Keratinocyte (primary cell): ENCODE measurements at regions not wholly inside any gene's neighbourhood (a gene's known extent, or its start where the extent isn't known, plus 50 kb on each side); places are given as distances from the start of the nearest gene placed in this dataset.

ENCODE experiments used
- EZH2 ChIP-seq: IDR thresholded peaks from one replicate; pipeline ENCODE4 v1.6.1; 2012; ENCODE audit warnings: inconsistent platforms, mild to moderate bottlenecking, low read length, moderate library complexity
- TF ChIP-seq, protein P1 (sequence below), 3 experiments: IDR thresholded peaks in 1 of 3; conservative IDR thresholded peaks in 1 of 3; optimal IDR thresholded peaks in 1 of 3; 2 replicates in 2 of 3; 3 replicates in 1 of 3; pipeline versions ENCODE3 to v1.5.1; 2011; ENCODE audit warnings: low read length in 3 of 3, mild to moderate bottlenecking in 3 of 3, moderate library complexity in 2 of 3, control low read depth in 1 of 3, inconsistent platforms in 1 of 3; ENCODE audit not compliant: insufficient read depth in 2 of 3; ENCODE audit errors: extremely low read depth in 1 of 3

DNA sequence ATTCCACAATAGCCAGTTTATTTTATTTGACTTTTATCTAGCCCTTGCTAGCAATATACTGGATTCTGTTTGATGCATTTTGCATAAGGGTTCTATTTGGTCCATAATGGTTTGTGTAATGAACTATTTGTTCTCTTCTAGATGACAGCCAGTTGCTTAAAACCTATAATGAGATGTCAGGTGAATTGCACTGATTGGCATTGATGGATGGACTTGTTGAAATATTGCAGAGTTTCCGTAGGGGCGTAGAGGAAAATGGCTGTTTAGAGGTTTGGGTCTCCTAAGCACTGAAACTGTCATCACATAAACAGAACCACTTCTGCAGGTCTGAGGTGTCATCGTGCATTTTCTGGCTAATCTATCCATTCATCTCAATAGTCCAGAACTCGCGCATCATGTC is 124.9 kb upstream of the HDAC9 start:
- TF ChIP-seq, protein P1, sequence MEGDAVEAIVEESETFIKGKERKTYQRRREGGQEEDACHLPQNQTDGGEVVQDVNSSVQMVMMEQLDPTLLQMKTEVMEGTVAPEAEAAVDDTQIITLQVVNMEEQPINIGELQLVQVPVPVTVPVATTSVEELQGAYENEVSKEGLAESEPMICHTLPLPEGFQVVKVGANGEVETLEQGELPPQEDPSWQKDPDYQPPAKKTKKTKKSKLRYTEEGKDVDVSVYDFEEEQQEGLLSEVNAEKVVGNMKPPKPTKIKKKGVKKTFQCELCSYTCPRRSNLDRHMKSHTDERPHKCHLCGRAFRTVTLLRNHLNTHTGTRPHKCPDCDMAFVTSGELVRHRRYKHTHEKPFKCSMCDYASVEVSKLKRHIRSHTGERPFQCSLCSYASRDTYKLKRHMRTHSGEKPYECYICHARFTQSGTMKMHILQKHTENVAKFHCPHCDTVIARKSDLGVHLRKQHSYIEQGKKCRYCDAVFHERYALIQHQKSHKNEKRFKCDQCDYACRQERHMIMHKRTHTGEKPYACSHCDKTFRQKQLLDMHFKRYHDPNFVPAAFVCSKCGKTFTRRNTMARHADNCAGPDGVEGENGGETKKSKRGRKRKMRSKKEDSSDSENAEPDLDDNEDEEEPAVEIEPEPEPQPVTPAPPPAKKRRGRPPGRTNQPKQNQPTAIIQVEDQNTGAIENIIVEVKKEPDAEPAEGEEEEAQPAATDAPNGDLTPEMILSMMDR (optimal IDR thresholded peaks at IDR 0.05 in 1 of 3, IDR thresholded peaks at IDR 0.05 in 1 of 3, conservative IDR thresholded peaks at IDR 0.05 in 1 of 3; ENCODE audit: extremely low read depth in 1 of 3, insufficient read depth in 2 of 3, low read length in 3 of 3), result no peak
- no peak for TF ChIP-seq EZH2
